Limb (tissue), 2 donors: ENCODE measurements at regions not wholly inside any gene's neighbourhood (a gene's known extent, or its start where the extent isn't known, plus 50 kb on each side); places are given as distances from the start of the nearest gene placed in this dataset.
"Not testable (repeated sequence)": the region's sequence is repeated elsewhere in the genome, so short reads cannot be mapped to it uniquely, and the experiment has no call there.

Experiments used
- DNase-seq, 2 donors: peaks; one replicate each; pipeline ENCODE4 v3.0.0-alpha.2; 2016; ENCODE audit errors: extremely low spot score in 2 of 2

DNA sequence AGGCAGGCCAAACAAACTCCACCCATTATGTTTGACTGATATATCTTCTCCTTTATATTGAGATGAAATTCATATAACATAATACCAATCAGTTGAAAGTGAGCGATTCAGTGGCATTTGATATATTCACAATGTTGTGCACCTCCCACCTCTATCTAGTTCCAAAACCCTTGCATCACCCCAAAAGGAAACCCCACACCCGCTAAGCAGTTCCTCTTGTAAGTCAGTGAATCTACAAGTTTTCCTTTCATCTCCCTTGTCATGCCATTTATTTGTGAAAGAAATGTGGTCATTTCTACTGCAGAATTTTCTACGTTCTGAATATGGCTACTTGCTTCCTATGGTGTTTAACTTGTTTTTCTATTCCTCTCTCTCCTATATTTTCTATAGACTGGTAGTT is 99.4 kb upstream of the PTPN3 start:
- no peak for DNase-seq

- no peak for DNase-seq
These were observed 101.0 kb upstream of the PTPN3 start for GRCh38 chr9:109599131-109599530.

GRCh38 chr9:109599711-109600110 is 101.6 kb upstream of the PTPN3 start:
- no peak for DNase-seq

- DNase-seq = peak in 1 of 2 donors; percentile 75
These were observed 102.0 kb upstream of the PTPN3 start for GRCh38 chr9:109600142-109600541.

DNA sequence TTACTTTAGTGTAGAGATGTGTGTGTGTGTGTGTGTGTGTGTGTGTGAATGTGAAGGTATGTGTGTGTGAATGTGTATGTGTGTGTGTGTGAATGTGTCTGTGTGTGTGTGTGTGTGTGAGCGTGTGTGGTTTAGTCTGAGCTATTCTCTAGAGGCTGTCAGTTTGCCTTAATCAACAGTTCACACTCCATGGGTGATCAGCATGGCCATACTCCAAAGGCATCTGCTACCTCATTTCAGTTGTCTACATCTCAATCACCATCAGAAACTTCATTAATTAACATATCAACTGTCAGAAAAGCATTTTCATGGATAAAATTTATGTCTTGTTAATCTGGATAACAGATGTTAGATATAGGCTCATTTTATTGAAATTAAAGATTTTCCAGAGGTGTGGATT is 103.1 kb upstream of the PTPN3 start:
- no peak for DNase-seq

- no peak for DNase-seq
These were observed 104.9 kb upstream of the PTPN3 start for GRCh38 chr9:109602987-109603386.

- DNase-seq = no peak
These were observed 106.0 kb upstream of the PTPN3 start for GRCh38 chr9:109604131-109604530.

DNA sequence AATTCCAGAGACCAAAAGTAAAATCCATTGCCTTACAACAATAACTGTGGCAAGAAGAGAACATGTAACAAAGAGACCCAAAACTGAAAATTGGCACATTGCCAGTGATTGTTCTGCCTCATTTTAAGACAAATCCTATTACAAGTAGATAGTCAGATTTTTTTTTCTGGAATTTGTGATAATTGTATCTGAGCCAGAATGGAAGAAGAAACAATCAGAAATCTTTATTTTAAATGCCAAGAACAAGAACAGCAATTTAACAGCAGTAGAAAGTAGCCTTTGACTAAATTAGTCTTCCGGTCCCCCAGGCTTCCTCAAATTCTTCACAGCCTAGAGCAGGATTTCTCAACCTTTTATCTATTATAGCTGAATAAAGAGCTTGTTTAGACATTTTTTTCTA is 106.7 kb upstream of the PTPN3 start:
- no peak for DNase-seq

GRCh38 chr9:109609060-109609459 is 111.0 kb upstream of the PTPN3 start:
- no peak for DNase-seq

- no peak for DNase-seq
These were observed 118.5 kb upstream of the PTPN3 start for GRCh38 chr9:109616571-109617120.

DNA sequence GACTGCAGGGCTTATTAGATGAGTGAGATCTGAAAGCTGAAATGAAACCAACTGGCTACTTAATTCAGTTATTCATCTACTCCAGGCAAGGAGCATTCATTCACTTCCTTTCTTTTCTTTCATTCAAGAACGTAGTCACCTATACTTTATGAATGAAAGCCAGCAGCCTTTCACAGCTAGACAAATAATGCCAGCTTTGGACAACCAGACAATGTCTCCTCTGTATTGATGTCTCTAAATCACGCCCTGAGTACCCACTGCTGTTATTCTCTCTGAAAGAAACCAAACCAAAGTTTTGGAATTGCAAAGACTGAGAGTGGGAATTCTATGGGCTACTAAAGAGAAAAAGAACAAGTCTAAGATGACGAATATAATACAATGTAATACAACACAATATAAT is 121.2 kb upstream of the PTPN3 start:
- no peak for DNase-seq

- no peak for DNase-seq
These were observed 126.0 kb upstream of the PTPN3 start for GRCh38 chr9:109624143-109624542.

DNA sequence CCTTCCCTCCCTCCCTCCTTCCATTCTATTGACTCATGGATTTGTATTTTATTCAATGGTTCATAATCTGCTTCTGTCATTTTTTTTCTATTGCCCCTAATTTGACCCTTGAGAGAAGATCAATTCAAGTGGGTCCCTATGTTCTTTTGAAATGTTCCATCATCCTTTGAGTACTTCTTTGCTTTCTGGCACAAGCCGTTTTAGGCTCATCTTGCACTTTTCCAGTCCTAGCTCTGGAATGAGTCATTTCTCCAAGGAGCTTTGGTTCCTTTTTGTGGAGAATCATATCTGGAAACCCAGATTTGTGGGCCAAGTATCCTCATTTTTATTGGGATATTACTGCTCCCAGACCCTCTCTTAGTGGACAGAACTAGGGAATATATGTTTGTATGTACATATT is 126.8 kb upstream of the PTPN3 start:
- DNase-seq = no peak

- no peak for DNase-seq
These were observed 128.9 kb upstream of the PTPN3 start for GRCh38 chr9:109627042-109627441.

GRCh38 chr9:109629615-109630014 is 131.5 kb upstream of the PTPN3 start:
- no peak for DNase-seq

DNA sequence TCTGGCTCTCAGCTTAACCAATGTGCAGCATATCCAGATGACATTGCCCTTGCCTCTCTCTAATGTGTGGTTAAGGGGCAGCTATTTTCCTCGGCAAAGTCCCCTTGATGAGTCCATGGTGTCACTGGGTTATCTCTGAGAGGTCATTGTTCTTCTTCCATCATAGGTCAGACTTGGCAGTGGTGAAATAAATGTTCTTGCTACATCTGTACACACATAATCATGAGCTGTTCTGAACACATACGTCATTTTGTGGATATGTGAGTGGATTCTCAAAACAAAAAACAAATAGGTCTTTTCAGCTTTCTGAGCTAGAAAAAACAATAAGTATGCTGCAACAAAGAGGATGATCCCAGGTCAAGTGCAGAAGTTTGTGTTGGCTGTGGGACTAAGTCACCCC is 134.7 kb upstream of the PTPN3 start:
- no peak for DNase-seq

DNA sequence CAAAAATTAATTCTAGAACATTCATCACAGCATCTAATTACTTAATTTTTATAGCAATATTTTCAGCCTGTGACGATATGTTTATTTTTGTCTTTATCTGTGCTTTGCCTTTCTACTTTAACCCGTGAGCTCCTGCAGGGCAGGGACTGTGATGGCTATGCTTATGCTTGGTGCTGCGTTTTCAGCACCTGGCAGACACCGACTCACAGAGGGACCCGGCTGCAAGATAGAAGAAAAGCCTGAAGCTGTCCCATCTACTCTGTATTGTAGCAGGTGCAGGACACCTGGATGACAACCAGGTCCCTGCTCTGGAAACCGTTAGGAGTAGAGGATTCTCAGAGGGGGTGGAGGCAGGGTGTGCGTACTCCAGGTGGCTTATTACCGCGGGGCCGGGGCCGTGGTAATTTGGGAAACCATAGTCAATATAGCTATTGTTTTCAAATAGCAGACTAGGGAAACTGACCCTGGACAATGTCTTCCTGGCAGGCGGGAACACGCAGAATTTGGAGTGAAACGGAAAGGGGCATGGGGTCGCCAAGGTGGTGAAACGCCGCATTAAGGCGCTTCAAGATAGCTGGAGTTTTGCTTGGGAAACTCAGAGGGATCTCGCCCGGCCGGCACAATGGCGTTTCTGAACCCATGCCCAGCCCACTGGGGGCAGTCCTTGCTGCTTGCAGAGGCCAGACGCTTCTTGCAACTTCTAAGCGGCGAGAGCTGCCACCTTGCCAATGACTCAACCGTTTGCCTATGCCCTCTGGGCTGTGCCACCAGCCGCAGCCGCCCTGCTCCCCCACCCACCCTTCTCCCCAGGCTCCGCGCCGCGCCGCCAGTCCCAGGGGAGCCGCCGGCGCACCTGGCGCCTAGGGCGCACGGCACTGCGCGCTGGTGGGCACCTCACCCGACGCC is 140.1 kb upstream of the PALM2AKAP2 start:
- DNase-seq = peak in 1 of 2 donors; percentile 62

GRCh38 chr9:109640580-109641371 is 139.2 kb upstream of the PALM2AKAP2 start:
- peak; percentile 72 to 91 for DNase-seq

DNA sequence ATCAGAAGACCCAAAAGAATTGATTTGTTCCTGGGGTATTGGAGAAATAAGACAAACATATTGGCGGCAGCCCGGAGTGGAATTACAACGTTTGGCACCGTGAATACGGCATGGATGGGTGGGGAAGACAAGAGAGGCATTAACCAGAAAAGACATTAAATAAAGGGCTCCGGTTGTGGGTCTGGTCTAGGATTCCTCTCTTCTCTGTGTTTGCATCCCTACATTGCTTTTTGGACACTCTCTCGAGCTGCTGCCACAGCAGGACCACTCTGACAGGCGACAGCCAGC is 138.7 kb upstream of the PALM2AKAP2 start:
- DNase-seq = no peak

DNA sequence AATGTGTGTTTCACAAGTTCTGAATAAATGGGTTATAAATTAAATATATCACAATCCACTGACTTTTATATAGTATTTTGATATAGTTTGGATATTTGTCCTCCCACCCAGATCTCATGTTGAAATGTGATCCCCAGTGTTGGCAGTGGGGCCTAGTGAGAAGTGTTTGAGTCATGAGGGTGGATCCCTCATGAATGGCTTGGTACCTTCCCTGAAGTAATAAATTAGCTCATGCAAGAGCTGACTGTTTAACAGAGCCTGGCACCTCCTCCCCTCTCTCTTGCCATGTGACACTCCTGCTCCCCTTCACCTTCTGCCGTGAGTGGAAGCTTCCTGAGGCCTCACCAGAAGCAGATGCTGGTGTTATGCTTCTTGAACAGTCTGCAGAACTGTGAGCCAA is 127.9 kb upstream of the PALM2AKAP2 start:
- no peak for DNase-seq

- no peak for DNase-seq
These were observed 127.0 kb upstream of the PALM2AKAP2 start for GRCh38 chr9:109652971-109653370.

GRCh38 chr9:109653470-109653869 is 126.5 kb upstream of the PALM2AKAP2 start:
- no peak for DNase-seq

GRCh38 chr9:109663978-109664377 is 116.0 kb upstream of the PALM2AKAP2 start:
- not testable (repeated sequence) for DNase-seq
